ENCODE measurements at regions not wholly inside any gene's neighbourhood (a gene's known extent, or its start where the extent isn't known, plus 50 kb on each side); places are given as distances from the start of the nearest gene placed in this dataset.
"Not testable (repeated sequence)": the region's sequence is repeated elsewhere in the genome, so short reads cannot be mapped to it uniquely, and the experiment has no call there.

DNA sequence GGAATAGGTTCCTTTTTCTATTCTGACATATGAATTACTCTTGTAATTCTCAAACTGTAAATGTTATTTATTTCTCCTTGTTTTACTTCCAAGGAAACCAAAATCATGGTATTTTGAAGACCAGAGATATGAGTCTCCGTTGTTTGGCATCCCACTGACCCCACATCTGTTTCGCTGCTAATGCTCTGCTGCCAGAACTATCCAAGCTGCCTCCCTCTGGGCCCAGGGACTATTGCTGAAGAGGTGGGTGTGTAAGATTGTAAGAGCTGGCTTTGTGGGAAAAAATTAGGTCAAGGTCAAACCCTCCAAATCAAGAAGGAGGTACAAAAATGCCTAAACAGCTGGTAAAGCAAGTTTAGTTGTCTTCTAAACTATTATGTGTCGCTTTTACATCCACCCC lies 129.4 kb upstream of the MYO10 start:
- Mint-ChIP-seq H3K27ac (no peak overlapping the region), H3K4me1 (ENCODE audit: low read depth) (no peaks in the 10 kb centered on the region), H3K36me3 (ENCODE audit: low read depth) (no peaks in the 10 kb centered on the region), H3K9me3 (peaks cover 1% of the 10 kb centered on the region), H3K27me3 (no peaks in the 10 kb centered on the region), H3K4me3 (no peak overlapping the region)
- ATAC-seq (no peak), DNase-seq (no peak)
- intact Hi-C loops (cut with micrococcal nuclease) = no loop called here
- TF ChIP-seq, protein P1, sequence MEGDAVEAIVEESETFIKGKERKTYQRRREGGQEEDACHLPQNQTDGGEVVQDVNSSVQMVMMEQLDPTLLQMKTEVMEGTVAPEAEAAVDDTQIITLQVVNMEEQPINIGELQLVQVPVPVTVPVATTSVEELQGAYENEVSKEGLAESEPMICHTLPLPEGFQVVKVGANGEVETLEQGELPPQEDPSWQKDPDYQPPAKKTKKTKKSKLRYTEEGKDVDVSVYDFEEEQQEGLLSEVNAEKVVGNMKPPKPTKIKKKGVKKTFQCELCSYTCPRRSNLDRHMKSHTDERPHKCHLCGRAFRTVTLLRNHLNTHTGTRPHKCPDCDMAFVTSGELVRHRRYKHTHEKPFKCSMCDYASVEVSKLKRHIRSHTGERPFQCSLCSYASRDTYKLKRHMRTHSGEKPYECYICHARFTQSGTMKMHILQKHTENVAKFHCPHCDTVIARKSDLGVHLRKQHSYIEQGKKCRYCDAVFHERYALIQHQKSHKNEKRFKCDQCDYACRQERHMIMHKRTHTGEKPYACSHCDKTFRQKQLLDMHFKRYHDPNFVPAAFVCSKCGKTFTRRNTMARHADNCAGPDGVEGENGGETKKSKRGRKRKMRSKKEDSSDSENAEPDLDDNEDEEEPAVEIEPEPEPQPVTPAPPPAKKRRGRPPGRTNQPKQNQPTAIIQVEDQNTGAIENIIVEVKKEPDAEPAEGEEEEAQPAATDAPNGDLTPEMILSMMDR (IDR thresholded peaks at IDR 0.05) = no peak
- CTCF ChIA-PET = no interaction called here
- POLR2A ChIA-PET = no interaction called here

DNA sequence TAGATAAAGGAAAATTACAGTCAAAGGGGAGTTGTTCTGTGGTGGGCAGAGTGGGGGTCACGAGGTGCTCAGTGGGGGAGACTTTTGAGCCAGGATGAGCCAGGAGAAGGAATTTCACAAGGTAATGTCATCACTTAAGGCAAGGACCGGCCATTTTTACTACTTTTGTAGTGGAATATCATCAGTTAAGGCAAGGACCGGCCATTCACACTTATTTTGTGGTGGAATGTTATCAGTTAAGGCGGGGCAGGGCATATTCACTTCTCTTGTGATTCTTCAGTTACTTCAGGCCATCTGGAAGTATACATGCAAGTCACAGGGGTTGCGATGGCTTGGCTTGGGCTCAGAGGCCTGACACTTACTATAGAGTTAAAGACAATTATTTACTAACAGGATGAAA lies 129.9 kb upstream of the MYO10 start:
- H3K27me3 Mint-ChIP-seq; CTCF ChIA-PET; H3K4me1 Mint-ChIP-seq (ENCODE audit: low read depth): not testable (repeated sequence)

DNA sequence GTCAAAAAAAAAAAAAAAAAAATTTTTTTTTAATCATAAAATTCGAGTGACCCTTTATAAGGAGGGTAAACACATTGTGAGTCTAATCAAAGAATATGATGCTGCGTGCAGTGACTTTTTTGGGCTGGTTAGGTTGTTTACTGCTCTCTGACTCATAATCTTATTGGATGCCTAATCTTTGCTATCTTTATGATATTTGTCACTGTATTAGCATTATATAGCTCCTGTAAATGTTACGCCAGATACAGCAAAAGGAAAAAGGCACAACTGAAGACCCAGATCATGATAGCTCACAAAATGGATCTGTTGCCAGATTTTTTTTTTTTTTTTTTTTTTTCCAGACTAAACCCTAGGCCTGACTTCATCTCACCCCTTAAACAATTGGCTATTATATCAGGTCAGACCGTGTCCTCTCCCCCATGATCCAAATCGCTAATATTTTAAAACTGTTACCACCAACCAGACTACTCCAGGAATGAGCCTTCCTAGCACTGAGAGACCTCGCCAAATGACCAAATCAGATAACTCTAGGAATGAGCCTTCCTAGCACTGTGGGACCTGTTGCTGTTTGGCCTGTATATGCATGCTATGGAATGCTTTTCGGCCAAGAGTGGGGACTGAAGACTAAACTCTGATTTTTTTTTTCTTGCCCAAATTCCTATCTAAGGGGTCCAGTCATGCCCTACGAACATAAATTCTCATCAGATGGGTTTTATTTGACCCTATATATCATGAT lies 131.7 kb upstream of the MYO10 start:
- DNase-seq = no peak
- intact Hi-C loops (cut with micrococcal nuclease) = no loop called here
- no peak for ATAC-seq
- Mint-ChIP-seq H3K27ac (no peak overlapping the region), H3K4me1 (ENCODE audit: low read depth) (no peaks in the 10 kb centered on the region), H3K36me3 (ENCODE audit: low read depth) (no peaks in the 10 kb centered on the region), H3K9me3 (no peaks in the 10 kb centered on the region), H3K4me3 (no peak overlapping the region), H3K27me3 (no peaks in the 10 kb centered on the region)
- TF ChIP-seq, protein P1 (IDR thresholded peaks at IDR 0.05) = no peak
- POLR2A ChIA-PET = no interaction called here
- CTCF ChIA-PET = no interaction called here

More for the DNA sequence above, 129.9 kb upstream of the MYO10 start:
- intact Hi-C loops (cut with micrococcal nuclease); H3K9me3 Mint-ChIP-seq; H3K4me3 Mint-ChIP-seq; H3K36me3 Mint-ChIP-seq (ENCODE audit: low read depth); POLR2A ChIA-PET; DNase-seq; H3K27ac Mint-ChIP-seq; ATAC-seq: not testable (repeated sequence)

DNA sequence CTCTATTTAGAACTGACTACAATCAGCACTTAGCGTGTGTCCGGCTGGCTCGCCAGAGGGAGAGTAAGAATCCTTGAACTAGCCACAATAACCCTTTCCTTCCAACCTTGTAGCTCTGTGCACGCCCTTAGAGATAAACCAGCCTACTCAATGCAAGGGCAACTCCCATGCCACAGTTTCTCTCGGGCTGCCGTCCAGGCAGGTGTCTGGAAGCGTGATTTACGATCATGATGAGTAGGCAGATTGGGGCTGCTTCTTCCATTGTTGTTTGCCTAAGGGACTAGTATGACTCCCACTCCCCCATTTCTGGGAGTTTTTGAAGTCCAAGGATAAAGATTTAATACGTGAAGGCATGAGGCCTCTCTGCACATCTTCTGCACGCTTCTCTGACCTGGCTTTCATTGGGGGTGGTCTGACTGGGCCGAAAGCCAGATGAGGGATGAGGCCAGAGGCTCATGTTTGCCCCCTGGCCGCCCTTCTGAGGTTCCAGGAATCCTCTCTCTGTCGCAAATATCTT lies 134.0 kb upstream of the MYO10 start:
- POLR2A ChIA-PET = no interaction called here
- CTCF ChIA-PET = no interaction called here
- TF ChIP-seq, protein P1 (IDR thresholded peaks at IDR 0.05) = no peak
- no peak for ATAC-seq
- no peak overlapping the region for H3K27ac Mint-ChIP-seq
- DNase-seq = no peak
- no peaks in the 10 kb centered on the region for H3K27me3 Mint-ChIP-seq
- intact Hi-C loops (cut with micrococcal nuclease) = no loop called here
- H3K4me1 Mint-ChIP-seq (ENCODE audit: low read depth) = no peaks in the 10 kb centered on the region
- no peaks in the 10 kb centered on the region for H3K9me3 Mint-ChIP-seq
- no peaks in the 10 kb centered on the region for H3K36me3 Mint-ChIP-seq (ENCODE audit: low read depth)
- no peak overlapping the region for H3K4me3 Mint-ChIP-seq

DNA sequence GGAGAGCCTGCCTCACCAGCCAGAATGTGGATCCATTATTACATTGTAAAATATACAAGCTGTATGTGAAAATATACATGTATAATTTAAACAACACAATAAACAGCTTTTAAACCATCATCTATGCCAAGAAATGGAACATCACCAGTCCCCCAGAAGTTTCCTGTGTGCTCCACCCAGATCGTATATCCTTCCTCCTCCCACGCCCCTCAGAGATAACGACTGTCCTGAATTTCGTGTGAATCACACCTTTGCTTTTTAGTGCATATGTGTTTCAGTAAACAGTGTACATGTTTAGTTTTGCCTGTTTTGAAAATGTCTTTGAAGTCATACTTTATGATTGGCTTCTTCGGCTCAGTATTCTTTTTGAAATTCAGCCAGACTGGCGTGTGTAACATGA lies 134.6 kb upstream of the MYO10 start:
- no peak overlapping the region for H3K4me3 Mint-ChIP-seq
- H3K4me1 Mint-ChIP-seq (ENCODE audit: low read depth) = no peaks in the 10 kb centered on the region
- no peaks in the 10 kb centered on the region for H3K27me3 Mint-ChIP-seq
- no peaks in the 10 kb centered on the region for H3K9me3 Mint-ChIP-seq
- intact Hi-C loops (cut with micrococcal nuclease) = no loop called here
- ChIA-PET POLR2A (no interaction called here), CTCF (no interaction called here)
- H3K27ac Mint-ChIP-seq = no peak overlapping the region
- TF ChIP-seq, protein P1 (IDR thresholded peaks at IDR 0.05) = no peak
- no peaks in the 10 kb centered on the region for H3K36me3 Mint-ChIP-seq (ENCODE audit: low read depth)
- ATAC-seq (no peak), DNase-seq (no peak)

Data from activated CD8-positive, alpha-beta T cell treated with anti-CD3 and anti-CD28 coated beads for 36 hours (primary cell).